Activated naive CD8-positive, alpha-beta T cell treated with anti-CD3 and anti-CD28 coated beads for 36 hours (primary cell): ENCODE measurements at regions not wholly inside any gene's neighbourhood (a gene's known extent, or its start where the extent isn't known, plus 50 kb on each side); places are given as distances from the start of the nearest gene placed in this dataset.
"Not testable (repeated sequence)": the region's sequence is repeated elsewhere in the genome, so short reads cannot be mapped to it uniquely, and the experiment has no call there.

ENCODE experiments used
- DNase-seq: peaks from one replicate; pipeline ENCODE4 v3.0.0; 2021
- H3K27ac Mint-ChIP-seq: one replicate; pipeline ENCODE4 v1.8.0; 2022; ENCODE audit warnings: mild to moderate bottlenecking, moderate library complexity, mixed read lengths
- H3K27me3 Mint-ChIP-seq: one replicate; pipeline ENCODE4 v1.8.0; 2022; ENCODE audit warnings: mild to moderate bottlenecking, mixed read lengths
- H3K36me3 Mint-ChIP-seq: one replicate; pipeline ENCODE4 v1.8.0; 2021; ENCODE audit warnings: mild to moderate bottlenecking, mixed read lengths
- H3K4me1 Mint-ChIP-seq: one replicate; pipeline ENCODE4 v1.8.0; 2021; ENCODE audit warnings: mixed read lengths
- H3K4me3 Mint-ChIP-seq: one replicate; pipeline ENCODE4 v1.8.0; 2022; ENCODE audit warnings: mild to moderate bottlenecking, moderate library complexity, mixed read lengths
- H3K9me3 Mint-ChIP-seq: one replicate; pipeline ENCODE4 v1.8.0; 2022; ENCODE audit warnings: mixed read lengths

DNA sequence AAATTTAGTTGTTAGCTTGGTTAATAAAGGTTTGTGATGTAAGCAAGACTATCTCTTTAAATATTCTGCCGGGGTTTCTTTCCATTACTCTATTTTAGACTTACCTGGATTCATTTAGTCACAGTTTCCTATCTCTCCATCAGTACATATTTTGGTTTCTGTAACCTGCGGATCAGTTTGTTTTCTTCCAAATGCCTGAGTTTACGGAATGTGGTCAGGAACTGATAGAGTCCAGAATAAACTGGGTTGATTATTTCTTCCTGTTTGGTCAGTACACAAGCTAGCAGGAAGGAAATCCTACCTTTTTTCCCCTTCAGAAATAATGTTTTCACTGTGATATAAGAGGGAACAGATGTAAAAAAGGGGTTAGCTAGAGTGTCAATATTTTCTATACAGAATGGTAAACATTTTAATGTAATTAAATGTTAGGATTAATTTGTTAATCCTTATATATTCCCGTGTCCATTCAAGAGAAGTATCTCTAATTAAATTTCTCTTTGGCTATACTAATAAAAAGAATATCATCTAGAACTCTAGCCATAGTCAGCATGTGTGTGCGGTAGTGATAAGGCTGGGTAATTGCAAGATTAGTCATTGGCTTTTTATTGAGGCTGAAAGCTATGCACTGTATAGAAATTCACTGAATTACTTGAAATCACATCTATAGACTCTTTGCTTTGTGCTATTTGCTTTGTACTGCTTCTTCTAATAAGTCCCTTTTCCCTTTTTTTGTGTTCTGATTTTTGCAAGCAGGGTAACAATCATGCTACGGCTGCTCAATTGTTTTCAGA lies 144.7 kb upstream of the ADGRL4 start:
- Mint-ChIP-seq H3K9me3 (no peaks in the 10 kb centered on the region), H3K4me1 (no peaks in the 10 kb centered on the region), H3K27ac (no peak overlapping the region), H3K27me3 (no peaks in the 10 kb centered on the region), H3K36me3 (no peaks in the 10 kb centered on the region), H3K4me3 (no peak overlapping the region)
- no peak for DNase-seq

DNA sequence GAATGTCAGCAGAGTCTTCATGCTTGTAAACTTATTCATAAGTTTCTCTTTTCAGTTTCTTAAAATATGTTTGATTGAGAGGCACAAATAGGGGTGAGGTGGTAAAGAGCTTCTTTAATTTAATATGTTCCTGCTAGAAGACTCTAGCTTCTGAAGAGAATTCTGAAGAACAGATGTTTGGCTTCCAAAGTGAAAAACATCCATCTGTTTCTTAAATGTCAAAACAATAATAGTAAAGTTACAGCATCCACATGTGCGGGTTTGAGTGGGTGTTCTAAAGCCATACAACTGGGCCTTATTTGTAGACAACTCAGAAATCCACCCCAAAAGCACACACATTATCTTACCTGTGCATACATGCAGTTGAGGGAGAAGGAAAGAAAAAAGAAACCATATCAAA lies 144.0 kb upstream of the ADGRL4 start:
- H3K27ac Mint-ChIP-seq: no peak overlapping the region
- H3K36me3 Mint-ChIP-seq: no peaks in the 10 kb centered on the region
- H3K4me3 Mint-ChIP-seq: no peak overlapping the region
- no peak for DNase-seq
- H3K4me1 Mint-ChIP-seq: no peaks in the 10 kb centered on the region
- no peaks in the 10 kb centered on the region for H3K9me3 Mint-ChIP-seq
- no peaks in the 10 kb centered on the region for H3K27me3 Mint-ChIP-seq

DNA sequence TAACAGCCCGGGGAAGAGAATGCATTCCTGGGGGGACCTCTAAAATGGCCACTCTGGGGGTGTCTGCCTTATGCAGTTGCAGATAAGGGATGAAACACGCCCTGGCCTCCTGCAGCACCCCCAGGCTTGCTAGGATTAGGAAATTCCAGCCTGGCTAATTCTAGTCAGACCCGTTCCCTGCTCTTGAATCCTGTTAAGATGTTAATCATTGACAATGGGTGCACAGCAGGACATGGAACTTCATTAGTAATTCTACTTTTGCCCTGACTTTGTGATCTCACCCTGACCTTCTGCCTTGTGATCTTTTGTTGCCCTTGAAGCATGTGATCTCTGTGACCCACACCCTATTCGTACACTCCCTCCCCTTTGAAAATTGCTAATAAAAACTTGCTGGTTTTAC lies 131.7 kb upstream of the ADGRL4 start:
- DNase-seq, H3K4me3 Mint-ChIP-seq, H3K27ac Mint-ChIP-seq, H3K27me3 Mint-ChIP-seq, H3K36me3 Mint-ChIP-seq, H3K9me3 Mint-ChIP-seq, H3K4me1 Mint-ChIP-seq: not testable (repeated sequence)

DNA sequence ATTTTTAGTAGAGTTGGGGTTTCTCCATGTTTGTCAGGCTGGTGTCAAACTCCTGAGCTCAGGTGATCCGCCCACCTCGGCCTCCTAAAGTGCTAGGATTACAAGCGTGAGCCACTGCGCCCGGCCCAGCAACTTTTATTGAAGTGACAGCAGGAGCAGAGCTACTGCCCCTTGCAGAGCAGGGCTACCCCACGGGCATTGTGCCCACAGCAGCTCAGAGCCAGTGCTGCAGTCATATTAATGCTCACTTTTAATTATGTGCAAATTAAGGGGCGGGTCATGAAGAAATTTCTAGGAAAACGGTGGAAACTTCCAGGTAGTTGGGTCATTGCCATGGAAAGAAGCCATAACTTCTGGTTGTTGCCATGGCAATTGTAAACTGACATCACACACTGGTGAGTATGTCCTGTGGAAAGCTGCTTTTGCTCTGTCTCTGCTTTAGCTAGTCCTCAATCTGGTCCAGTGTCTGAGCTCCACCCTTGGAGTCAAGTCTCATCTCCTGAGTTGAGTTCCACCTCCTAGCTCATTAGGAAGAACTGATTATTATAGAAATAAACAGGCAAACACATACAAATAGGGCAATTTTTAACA lies 127.3 kb upstream of the ADGRL4 start:
- peaks cover 8% of the 10 kb centered on the region for H3K9me3 Mint-ChIP-seq
- H3K27ac Mint-ChIP-seq: no peak overlapping the region
- no peaks in the 10 kb centered on the region for H3K27me3 Mint-ChIP-seq
- no peaks in the 10 kb centered on the region for H3K36me3 Mint-ChIP-seq
- no peak overlapping the region for H3K4me3 Mint-ChIP-seq
- no peaks in the 10 kb centered on the region for H3K4me1 Mint-ChIP-seq
- DNase-seq: no peak

DNA sequence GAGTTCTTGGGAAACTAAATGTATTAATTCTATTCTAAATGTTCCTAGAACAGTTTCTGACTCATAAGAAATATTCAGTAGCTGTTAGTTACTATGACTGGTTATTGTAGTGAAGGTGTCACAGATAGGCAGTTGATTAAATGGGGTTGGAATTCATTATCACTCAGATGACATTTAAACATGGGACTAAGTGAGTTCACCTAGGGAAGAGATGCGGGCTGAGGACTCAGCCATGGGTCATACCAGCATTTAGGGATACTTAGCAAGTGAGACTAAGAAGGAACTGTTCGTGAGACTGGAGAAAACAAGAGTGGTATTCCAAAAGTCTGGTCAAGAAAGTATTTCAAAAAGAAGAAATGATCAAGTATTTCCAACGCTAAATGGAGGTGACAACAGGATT lies 125.1 kb upstream of the ADGRL4 start:
- Mint-ChIP-seq H3K4me1 (no peaks in the 10 kb centered on the region), H3K27me3 (no peaks in the 10 kb centered on the region), H3K9me3 (peaks cover 5% of the 10 kb centered on the region), H3K36me3 (no peaks in the 10 kb centered on the region), H3K27ac (no peak overlapping the region), H3K4me3 (no peak overlapping the region)
- no peak for DNase-seq

DNA sequence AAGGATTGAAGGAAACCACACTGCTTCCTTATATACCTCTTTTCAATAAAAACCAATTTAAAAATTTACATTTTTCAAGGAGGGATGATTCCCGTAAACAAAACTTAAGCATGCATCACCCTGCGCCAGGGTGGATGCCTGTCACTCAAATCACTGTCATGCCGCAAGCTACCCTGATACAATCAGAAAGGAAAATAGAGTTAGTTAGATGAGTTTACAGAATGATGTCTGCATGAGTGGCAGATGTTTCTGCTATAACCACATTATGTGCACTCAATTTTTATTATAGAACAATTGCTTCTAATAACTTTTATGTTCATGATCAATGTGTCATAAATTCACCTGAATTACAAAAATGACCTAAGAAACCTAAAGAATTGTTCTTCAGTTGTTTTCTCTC lies 123.4 kb upstream of the ADGRL4 start:
- H3K9me3 Mint-ChIP-seq: peaks cover 3% of the 10 kb centered on the region

DNA sequence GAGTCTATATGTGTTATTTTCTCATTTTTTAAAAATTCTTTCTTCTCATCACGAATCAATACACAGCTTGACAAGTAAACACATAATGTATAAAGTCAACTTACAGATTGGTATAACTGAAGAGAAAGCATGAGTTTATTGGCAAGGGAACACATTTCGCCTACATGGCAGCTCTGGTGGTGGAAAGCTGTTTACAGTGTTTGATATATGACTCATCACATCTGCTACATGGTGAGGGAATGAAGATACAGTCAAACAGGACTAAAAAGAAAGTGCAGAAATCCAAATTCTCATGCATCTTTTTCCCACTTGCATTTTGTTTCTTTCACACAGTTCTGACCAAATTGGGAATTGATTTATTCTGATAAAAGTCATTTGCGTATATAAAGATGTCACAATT lies 122.2 kb upstream of the ADGRL4 start:
- no peaks in the 10 kb centered on the region for H3K27me3 Mint-ChIP-seq
- H3K4me1 Mint-ChIP-seq: no peaks in the 10 kb centered on the region
- no peak overlapping the region for H3K4me3 Mint-ChIP-seq
- H3K36me3 Mint-ChIP-seq: no peaks in the 10 kb centered on the region
- H3K9me3 Mint-ChIP-seq: peaks cover 3% of the 10 kb centered on the region
- no peak for DNase-seq
- no peak overlapping the region for H3K27ac Mint-ChIP-seq

More for the DNA sequence above, 123.4 kb upstream of the ADGRL4 start:
- Mint-ChIP-seq H3K4me3 (no peak overlapping the region), H3K27me3 (no peaks in the 10 kb centered on the region), H3K27ac (no peak overlapping the region), H3K36me3 (no peaks in the 10 kb centered on the region), H3K4me1 (no peaks in the 10 kb centered on the region)
- DNase-seq: no peak

DNA sequence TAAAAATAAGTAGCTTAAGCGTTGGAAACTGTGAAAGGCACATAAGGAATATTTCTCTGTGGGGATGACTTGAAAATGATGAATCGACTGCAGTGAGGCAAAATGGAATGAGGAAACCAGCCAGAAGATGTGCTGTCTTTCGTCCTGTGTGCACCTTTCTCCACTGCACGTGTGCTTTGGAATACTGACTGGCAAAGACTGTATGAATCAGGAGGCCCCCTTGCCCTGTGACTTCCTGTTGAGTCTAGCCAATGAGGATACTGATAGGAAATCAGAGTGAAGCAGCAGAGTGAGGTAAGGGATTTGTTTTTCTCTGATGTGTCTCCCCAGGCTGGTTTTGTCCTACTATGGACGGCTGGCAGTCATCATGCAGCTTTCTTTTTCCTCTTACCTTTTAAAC lies 118.2 kb upstream of the ADGRL4 start:
- H3K4me1 Mint-ChIP-seq: no peaks in the 10 kb centered on the region
- no peak for DNase-seq
- no peak overlapping the region for H3K27ac Mint-ChIP-seq
- H3K9me3 Mint-ChIP-seq: no peaks in the 10 kb centered on the region
- no peaks in the 10 kb centered on the region for H3K27me3 Mint-ChIP-seq
- no peak overlapping the region for H3K4me3 Mint-ChIP-seq
- H3K36me3 Mint-ChIP-seq: no peaks in the 10 kb centered on the region

DNA sequence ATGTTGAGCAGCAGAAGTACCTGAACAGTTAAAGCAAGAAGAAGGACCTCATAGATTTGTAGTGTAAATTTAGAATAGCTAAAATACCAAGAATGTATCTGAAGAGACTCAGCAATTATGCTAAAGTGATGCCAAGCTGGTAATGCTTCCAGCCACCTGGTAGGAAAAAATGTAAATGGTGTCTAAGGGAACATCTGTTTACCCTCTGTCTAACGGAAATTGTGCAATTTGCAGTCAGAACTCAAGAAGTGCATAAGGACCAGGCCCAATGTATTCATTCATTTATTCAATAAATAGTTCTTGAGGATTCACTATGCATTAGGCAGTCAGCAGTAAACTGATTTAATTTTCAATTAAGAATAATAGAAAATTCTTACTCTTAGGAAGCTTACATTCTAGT lies 116.0 kb upstream of the ADGRL4 start:
- no peaks in the 10 kb centered on the region for H3K9me3 Mint-ChIP-seq

DNA sequence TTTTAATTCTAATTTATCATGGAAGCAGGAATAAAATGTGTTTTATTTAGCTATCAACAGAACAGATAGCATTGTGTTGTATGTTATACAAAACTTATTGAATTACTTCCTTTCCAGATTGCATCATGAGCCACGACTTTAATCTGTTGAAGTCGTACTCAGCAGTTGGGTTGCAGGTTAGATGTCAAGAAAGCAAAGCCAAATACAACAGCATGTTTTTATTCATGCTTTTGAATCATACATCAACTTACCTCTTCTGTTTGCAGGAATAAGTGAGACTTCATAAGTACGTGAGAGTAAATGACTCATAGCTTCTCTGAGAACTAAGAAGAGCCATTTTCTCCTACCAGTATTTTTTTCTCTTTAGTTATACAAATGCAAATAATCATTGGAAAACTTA lies 110.8 kb upstream of the ADGRL4 start:
- no peak for DNase-seq
- no peaks in the 10 kb centered on the region for H3K9me3 Mint-ChIP-seq
- no peaks in the 10 kb centered on the region for H3K36me3 Mint-ChIP-seq
- no peak overlapping the region for H3K4me3 Mint-ChIP-seq
- no peaks in the 10 kb centered on the region for H3K27me3 Mint-ChIP-seq
- no peaks in the 10 kb centered on the region for H3K4me1 Mint-ChIP-seq
- H3K27ac Mint-ChIP-seq: no peak overlapping the region

More for the DNA sequence above, 116.0 kb upstream of the ADGRL4 start:
- no peaks in the 10 kb centered on the region for H3K4me1 Mint-ChIP-seq
- no peak for DNase-seq
- no peaks in the 10 kb centered on the region for H3K36me3 Mint-ChIP-seq
- H3K27me3 Mint-ChIP-seq: no peaks in the 10 kb centered on the region
- no peak overlapping the region for H3K4me3 Mint-ChIP-seq
- H3K27ac Mint-ChIP-seq: no peak overlapping the region

DNA sequence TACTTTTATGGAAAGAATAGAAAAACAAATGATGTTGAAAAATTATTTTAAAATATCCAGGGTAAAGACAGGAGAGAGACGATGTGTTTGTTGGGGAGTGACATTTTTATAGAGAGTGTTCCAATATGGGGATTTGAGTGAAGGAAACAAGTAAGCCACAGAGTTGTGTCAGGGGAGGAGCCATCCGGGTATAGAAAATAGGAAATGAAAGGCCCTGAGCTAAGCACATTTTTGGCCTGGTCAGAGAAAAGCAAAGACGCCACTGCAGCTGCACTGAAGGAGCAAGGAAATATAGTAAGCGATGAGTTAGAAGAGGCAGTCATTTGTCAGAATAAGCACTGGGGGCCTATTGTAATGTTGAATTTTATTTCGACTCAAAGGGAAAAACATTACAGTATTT lies 107.3 kb upstream of the ADGRL4 start:
- no peaks in the 10 kb centered on the region for H3K36me3 Mint-ChIP-seq
- no peaks in the 10 kb centered on the region for H3K9me3 Mint-ChIP-seq
- no peaks in the 10 kb centered on the region for H3K27me3 Mint-ChIP-seq
- H3K4me3 Mint-ChIP-seq: no peak overlapping the region
- no peak overlapping the region for H3K27ac Mint-ChIP-seq
- DNase-seq: no peak
- H3K4me1 Mint-ChIP-seq: no peaks in the 10 kb centered on the region

DNA sequence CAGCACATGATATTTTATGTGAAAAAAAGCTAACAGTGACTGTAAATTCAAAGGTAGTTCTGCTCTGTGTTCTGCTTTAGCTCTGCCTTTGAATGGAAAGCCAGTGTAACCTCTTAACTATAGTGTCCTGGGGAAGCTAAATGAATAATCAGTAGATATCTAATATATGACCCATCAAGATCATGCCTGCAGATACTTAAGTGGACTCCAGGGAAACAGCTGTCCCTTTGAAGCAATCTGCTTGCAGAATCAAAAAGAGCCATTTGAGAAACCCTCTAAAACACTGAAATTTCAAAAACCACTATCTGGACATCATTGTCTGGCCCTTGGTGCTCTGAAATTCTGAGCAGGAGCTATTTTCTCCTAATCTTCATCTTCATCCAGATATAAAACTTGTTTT lies 104.2 kb upstream of the ADGRL4 start:
- DNase-seq: no peak
- Mint-ChIP-seq H3K27ac (no peak overlapping the region), H3K9me3 (peaks cover 3% of the 10 kb centered on the region), H3K36me3 (no peaks in the 10 kb centered on the region), H3K27me3 (no peaks in the 10 kb centered on the region), H3K4me3 (no peak overlapping the region), H3K4me1 (no peaks in the 10 kb centered on the region)

DNA sequence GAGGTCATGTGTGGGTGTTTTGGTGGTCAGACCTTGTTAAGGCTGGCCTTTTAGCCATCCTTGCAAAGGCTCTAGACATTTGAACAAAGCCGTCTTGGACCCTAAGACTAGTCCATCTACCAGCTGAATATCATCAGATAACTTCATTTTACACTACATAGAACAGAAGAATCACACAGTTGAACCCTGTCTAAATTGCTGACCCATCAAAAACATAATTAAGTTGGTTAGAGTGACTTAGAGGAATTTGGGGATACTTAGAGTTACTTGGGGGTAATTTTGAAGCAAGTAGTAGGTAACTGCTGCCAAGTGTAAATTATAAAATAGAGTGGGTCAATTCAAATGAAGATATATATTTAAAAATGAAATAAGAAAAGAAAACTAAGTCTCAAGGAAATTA lies 102.9 kb upstream of the ADGRL4 start:
- H3K36me3 Mint-ChIP-seq: no peaks in the 10 kb centered on the region
- H3K4me1 Mint-ChIP-seq: no peaks in the 10 kb centered on the region
- no peaks in the 10 kb centered on the region for H3K27me3 Mint-ChIP-seq
- no peak for DNase-seq
- peaks cover 4% of the 10 kb centered on the region for H3K9me3 Mint-ChIP-seq
- H3K4me3 Mint-ChIP-seq: no peak overlapping the region
- no peak overlapping the region for H3K27ac Mint-ChIP-seq

DNA sequence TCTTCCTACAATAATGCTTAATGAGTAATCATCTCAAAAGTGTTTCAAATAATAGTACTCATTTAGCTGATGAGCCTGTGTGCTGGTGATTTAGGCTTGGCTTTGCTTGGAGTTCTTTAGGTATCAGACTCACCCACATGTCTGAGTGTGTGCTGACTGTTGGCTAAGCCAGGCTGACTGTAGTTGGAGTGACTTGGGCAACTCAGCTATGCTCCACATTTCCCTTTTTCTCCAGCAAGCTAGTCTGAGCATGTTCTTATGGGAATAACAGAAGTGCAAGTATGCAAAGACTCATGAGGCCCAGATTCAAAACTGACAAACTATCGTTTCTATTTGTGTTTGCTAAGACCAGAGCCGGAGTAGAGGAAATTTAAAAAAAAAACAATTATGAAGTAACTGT lies 99.0 kb upstream of the ADGRL4 start:
- Mint-ChIP-seq H3K4me1 (no peaks in the 10 kb centered on the region), H3K4me3 (no peak overlapping the region), H3K27me3 (no peaks in the 10 kb centered on the region), H3K36me3 (no peaks in the 10 kb centered on the region), H3K27ac (no peak overlapping the region), H3K9me3 (peaks cover 4% of the 10 kb centered on the region)
- no peak for DNase-seq

DNA sequence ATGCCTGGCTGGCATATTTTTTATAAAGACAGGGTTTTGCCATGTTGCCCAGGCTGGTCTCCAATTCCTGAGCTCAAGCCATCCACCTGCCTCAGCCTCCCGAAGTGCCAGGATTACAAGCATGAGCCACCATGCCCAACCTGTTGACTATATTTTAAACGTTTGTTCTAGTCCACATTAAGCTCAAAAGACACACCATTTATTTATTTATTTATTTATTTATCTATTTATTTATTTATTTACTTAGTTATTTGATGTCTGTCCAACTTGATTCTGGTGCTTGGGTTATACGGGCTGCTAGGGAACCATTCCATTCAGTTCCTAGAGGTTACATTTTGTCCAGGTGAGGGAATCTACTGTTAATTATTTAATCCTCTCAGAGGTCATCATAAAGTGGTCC lies 98.1 kb upstream of the ADGRL4 start:
- no peaks in the 10 kb centered on the region for H3K36me3 Mint-ChIP-seq
- H3K27ac Mint-ChIP-seq: no peak overlapping the region
- H3K4me1 Mint-ChIP-seq: no peaks in the 10 kb centered on the region
- H3K4me3 Mint-ChIP-seq: no peak overlapping the region
- DNase-seq: no peak
- H3K9me3 Mint-ChIP-seq: peaks cover 4% of the 10 kb centered on the region
- H3K27me3 Mint-ChIP-seq: no peaks in the 10 kb centered on the region

DNA sequence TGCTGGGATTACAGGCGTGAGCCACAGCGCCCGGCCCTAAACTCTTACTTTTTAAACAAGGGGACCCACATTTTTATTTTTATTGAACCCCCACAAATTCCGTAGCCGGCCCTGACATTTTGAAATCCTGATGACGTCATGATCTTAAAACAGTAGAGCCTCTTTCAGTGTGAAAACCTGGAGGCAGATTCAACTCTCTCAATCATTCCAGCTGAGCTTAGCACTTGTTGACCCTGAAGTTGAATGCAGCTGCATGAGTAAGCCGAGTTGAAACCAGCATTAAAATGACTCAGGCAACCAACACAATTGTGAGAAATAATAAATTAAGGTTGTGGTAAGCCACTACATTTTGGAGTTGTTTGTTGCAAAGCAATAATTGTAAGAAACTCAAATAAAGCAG lies 93.9 kb upstream of the ADGRL4 start:
- H3K9me3 Mint-ChIP-seq: peaks cover 1% of the 10 kb centered on the region
- no peak for DNase-seq
- no peak overlapping the region for H3K27ac Mint-ChIP-seq
- no peaks in the 10 kb centered on the region for H3K27me3 Mint-ChIP-seq
- no peaks in the 10 kb centered on the region for H3K36me3 Mint-ChIP-seq
- no peaks in the 10 kb centered on the region for H3K4me1 Mint-ChIP-seq
- H3K4me3 Mint-ChIP-seq: no peak overlapping the region
